Epidermal melanocyte (primary cell): ENCODE measurements at regions not wholly inside any gene's neighbourhood (a gene's known extent, or its start where the extent isn't known, plus 50 kb on each side); places are given as distances from the start of the nearest gene placed in this dataset.

Experiments
- DNase-seq: peaks from one replicate; pipeline ENCODE4 v3.0.0; 2011; ENCODE audit warnings: low spot score; ENCODE audit not compliant: insufficient read length

- DNase-seq = no peak
Observed at GRCh38 chrX:36436361-36436760, 516.8 kb downstream of the CFAP47 start.

- DNase-seq = no peak
Observed at GRCh38 chrX:36443007-36443406, 523.5 kb downstream of the CFAP47 start.

DNA sequence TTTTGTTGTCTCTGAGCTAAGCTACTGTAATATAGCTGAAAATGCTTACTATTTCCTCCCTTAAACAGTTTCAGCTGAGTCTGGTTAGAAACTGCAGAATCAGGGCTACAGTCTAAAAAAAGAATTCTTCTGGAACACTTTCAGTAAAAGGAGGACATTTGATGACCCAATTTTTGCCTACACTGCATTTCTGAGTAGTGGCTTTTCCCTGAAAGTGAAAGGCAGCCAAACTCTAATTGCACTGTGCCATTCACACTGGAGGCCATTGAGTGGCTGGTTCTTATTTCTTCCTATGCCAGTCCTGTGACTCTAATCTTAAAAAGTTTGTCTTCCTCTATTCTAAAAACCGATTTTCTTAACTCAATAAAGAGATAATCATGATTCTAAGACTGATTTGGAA lies 526.0 kb downstream of the CFAP47 start:
- no peak for DNase-seq

DNA sequence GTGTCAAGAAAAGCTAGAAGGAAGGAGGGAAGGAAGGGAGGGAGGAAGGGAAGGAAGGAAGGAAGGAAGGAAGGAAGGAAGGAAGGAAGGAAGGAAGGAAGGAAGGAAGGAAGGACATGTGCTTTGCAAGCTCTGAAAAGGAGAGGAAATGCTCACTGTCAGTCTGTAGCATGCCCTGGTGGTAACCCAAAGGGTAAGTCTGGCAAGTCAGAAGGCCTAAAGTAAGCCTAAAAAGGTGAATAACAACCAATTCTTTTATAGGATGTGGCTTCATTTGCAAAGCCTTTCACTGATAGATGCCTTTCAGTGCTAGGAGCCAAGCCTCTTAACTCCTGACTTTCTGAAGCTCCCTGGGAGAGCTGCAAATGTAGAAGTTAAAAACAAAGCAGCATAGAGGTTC lies 542.6 kb downstream of the CFAP47 start:
- no peak for DNase-seq

DNA sequence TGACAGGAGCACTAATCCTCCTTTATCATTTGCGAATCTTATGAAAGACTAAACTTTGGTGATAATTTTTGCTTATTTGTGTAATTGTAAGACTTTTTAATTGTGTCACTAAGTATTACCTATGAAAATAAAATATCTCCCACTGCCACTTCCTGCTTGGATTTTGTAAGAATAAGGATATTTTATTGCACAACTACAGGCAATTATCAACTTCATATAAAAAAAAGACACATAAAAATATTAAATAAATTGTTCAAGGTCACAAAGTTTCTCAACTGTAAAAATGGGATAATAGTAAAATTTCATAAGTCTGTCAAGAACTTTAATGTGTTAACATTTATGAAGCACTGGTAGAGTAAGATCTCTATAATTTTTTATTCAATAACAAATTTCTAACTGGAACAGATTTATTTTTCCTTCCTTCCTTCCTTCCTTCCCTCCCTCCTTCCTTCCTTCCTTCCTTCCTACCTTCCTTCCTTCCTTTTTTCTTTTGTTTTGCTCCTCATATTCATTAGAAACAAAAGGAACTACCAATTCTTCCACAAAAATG lies 527.6 kb upstream of the FAM47C start:
- no peak for DNase-seq

GRCh38 chrX:36501169-36501702 lies 506.9 kb upstream of the FAM47C start:
- DNase-seq = no peak

DNA sequence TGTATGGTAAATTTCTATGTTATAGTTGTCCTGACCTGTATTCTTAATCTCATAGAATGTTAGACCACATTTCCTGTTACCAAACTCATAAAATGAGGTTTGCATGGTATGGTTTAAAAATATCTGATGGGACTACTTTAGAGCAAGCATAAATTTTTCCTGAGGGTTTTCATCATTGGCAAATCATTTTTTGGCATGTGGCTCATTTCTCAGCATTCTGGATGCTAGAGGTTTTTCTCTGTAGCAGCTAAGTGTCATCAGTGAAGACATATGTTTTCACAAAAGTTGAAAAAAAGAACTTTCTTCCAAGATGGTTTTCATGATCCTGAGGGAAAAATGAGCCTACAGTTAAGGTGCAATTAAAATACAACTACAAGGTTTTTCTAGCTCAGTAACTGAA lies 503.5 kb upstream of the FAM47C start:
- no peak for DNase-seq

GRCh38 chrX:36508042-36508441 lies 500.1 kb upstream of the FAM47C start:
- no peak for DNase-seq

GRCh38 chrX:36510736-36511135 lies 497.4 kb upstream of the FAM47C start:
- no peak for DNase-seq

DNA sequence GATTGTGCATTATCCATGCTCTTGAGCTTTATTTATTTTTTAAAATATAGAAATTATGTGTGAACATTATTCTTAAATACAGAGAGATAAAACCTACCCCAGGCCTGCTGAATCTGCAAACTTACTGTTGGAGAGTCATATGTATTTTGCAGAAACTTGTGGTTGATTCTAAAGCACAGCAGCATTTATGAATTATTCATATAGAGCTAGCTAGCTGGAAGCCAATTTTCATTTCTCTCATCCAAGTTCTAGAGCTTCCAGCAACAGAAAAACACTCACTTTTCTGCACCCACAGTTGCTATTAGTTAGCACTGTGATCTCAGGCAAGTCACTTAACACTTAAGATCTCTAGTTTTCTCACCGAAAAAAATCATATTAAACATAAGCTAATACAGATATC lies 479.5 kb upstream of the FAM47C start:
- DNase-seq = no peak

DNA sequence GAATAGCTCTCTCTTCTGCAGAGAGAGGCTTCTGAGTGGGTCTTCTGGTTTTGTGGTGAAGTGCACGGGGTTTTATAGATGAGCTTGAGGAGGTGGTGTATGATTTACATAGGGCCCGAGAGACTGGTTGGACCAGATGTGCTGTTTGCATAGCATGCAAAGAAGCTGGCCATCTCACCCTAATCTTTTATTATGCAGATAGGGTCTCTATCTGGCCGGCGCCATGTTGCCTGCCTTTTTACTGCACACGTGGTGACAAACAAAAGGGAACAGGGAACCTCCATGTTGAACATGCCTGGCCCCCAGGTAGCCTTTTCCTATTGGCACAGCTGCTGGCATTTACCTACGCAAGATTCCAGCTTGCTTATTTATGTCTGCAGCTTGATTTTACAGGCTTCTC lies 473.3 kb upstream of the FAM47C start:
- DNase-seq = no peak

- DNase-seq = no peak
Observed at GRCh38 chrX:36543499-36543898, 464.7 kb upstream of the FAM47C start.

GRCh38 chrX:36562986-36563385 lies 445.2 kb upstream of the FAM47C start:
- DNase-seq = no peak

DNA sequence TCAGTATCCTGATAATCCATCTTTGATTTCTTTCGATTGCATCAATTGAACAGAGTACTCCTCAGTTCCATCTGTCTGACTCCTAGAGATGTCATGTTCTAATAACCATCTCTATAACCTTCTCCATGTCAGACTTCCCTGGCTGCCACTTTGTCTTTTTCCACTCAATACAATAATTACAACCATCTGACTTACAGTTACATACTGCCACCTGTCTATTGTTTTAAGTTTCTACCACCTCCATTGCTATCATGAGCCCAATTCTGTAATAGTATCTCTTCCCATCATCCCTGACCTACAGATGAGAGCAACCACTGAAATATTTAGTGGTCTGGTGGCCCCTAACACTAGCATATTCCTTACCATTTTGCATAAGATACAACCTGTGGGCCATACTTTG lies 439.2 kb upstream of the FAM47C start:
- DNase-seq = no peak

DNA sequence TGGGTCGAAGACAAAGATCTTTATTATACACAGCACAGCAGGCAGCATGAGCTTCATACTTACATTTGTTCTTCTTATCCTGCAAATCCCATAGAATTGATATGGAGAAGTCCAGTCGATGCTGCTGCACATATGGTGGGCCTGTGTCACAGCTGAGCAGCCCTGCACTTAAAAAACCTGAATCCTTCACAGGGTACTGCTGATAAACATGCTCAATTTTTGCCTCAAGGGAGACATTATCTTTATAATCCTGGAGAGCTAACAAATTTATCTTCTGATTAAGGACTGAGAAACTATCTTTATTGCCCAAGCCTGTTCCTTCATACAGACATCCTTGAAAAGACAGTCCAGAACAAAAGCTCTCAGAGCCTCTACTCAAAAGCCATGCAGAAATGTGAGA lies 434.4 kb upstream of the FAM47C start:
- DNase-seq = no peak

- no peak for DNase-seq
Observed at GRCh38 chrX:36575670-36576069, 432.5 kb upstream of the FAM47C start.

GRCh38 chrX:36577006-36577405 lies 431.2 kb upstream of the FAM47C start:
- DNase-seq = no peak

DNA sequence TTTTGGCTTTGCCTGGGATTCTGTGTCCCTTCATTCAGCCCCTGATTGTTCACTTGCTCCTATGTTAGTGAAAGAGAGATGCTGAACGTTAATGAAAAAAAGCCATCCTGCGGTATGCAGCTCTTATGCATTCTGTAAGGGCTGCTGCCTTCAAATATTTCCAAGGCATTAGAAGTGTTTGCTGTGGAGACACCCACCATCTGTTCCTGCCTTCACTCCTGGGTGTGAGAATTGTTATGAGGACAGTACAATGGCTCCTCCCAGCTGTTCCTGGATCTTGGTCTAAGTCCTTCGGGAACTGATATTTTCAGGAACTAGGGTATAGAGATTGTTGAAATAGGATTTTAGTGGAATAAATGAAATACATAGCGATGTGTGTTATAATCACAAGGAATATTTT lies 427.1 kb upstream of the FAM47C start:
- DNase-seq = no peak

DNA sequence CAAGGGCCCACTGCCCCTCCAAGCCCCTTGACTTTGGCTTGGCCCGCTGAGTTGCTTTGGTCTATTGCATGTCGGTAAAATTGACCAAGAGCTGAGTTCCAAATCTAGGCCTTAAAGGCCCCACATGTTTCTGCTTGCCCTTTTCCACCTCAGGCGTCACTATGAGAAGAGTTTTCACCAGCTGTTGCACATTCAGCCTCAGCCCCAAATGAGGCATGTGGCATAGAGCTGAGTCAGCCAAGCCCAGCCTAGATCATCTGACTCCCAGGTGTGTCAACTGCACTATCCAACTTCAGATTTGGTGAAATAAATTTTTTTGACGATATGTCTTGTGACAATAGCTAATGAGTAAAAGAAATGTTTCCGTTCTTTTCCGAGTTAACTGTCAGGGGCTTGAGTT lies 424.5 kb upstream of the FAM47C start:
- DNase-seq = no peak

GRCh38 chrX:36609616-36610585 lies 398.3 kb upstream of the FAM47C start:
- DNase-seq = no peak

DNA sequence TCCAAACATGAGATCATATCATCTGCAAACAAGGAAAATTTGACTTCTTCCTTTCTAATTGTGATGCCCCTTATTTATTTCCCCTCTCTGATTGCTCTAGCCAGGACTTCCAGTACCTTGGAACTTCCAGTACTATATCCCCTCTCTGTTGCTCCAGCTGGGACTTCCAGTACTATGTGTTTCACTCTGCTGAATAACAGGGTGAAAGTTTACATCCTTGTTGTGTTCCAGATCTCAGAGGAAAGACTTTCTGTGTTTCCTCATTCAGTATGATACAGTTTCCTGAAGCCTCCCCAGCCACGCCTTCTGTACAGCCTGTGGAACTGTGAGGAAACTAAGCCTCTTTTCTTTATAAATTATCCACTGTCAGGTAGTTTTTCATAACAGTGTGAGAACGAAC lies 381.3 kb upstream of the FAM47C start:
- DNase-seq = no peak

DNA sequence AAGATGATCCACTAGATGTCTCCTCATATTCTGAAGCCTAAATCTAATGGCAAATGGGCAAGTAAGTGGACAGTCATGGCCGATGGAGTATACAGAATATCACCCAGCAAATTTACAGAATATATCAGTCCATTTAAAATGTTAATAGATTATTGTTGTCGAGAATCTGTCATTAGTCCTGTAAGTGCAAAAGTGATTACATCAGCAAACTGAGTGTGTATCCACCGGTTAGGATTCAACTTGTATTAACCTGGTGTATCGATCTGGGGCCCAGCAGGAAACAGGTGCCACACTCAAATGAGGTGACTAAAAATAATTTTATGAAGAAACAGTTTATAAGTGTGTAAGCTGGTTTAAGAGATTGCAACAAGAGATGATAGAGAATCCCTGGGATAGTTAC lies 367.9 kb upstream of the FAM47C start:
- DNase-seq = no peak

- DNase-seq = no peak
Observed at GRCh38 chrX:36642052-36642451, 366.1 kb upstream of the FAM47C start.
